ENCODE measurements at regions not wholly inside any gene's neighbourhood (a gene's known extent, or its start where the extent isn't known, plus 50 kb on each side); places are given as distances from the start of the nearest gene placed in this dataset.

- TF ChIP-seq ELF4 (IDR thresholded peaks at IDR 0.05) (no peak), FOXM1 (IDR thresholded peaks at IDR 0.05; ENCODE audit: borderline replicate concordance) (no peak), ARNT (IDR thresholded peaks at IDR 0.05) (no peak), BHLHE40 (IDR thresholded peaks at IDR 0.05; ENCODE audit: borderline replicate concordance) (no peak), FOXA1 (IDR thresholded peaks at IDR 0.05) (no peak), SUZ12 (IDR thresholded peaks at IDR 0.05) (no peak)
Observed at GRCh38 chr7:42734568-42734967, 177.3 kb downstream of the C7orf25 start.

All from HEK293T (cell line).